KMS-11 (cell line): ENCODE measurements at regions not wholly inside any gene's neighbourhood (a gene's known extent, or its start where the extent isn't known, plus 50 kb on each side); places are given as distances from the start of the nearest gene placed in this dataset.

Experiments
- H2AFZ ChIP-seq: fragments of 200-600 bp; sonication (generic); 2 replicates; pipeline ENCODE4 v1.6.1; 2016; ENCODE audit warnings: antibody characterized with exemption, mixed run types, low read depth
- H3K27ac ChIP-seq: fragments of 200-600 bp; sonication (generic); 2 replicates; pipeline ENCODE4 v1.6.1; 2016; ENCODE audit warnings: mild to moderate bottlenecking, mixed run types
- H3K27me3 ChIP-seq: fragments of 200-600 bp; sonication (generic); 2 replicates; pipeline ENCODE4 v1.6.1; 2017; ENCODE audit warnings: mild to moderate bottlenecking, low read depth, mixed run types, moderate library complexity; ENCODE audit not compliant: insufficient read depth
- H3K36me3 ChIP-seq: fragments of 200-600 bp; sonication (generic); 2 replicates; pipeline ENCODE4 v1.6.1; 2017; ENCODE audit warnings: mild to moderate bottlenecking, mixed run types; ENCODE audit not compliant: insufficient read depth
- H3K4me1 ChIP-seq: fragments of 200-600 bp; sonication (generic); 2 replicates; pipeline ENCODE4 v1.6.1; 2016; ENCODE audit warnings: mild to moderate bottlenecking, low read depth, mixed run types; ENCODE audit not compliant: poor library complexity, severe bottlenecking
- H3K4me2 ChIP-seq: fragments of 200-600 bp; sonication (generic); 2 replicates; pipeline ENCODE4 v1.7.0; 2016; ENCODE audit warnings: mild to moderate bottlenecking, mixed run types
- H3K4me3 ChIP-seq: fragments of 200-600 bp; sonication (generic); IDR thresholded peaks from 2 replicates; pipeline ENCODE4 v1.6.1; 2017; ENCODE audit warnings: low read depth, low read length, mixed read lengths; ENCODE audit not compliant: insufficient read depth
- H3K79me2 ChIP-seq: fragments of 200-600 bp; sonication (generic); 2 replicates; pipeline ENCODE4 v1.6.1; 2016; ENCODE audit warnings: low read depth, mixed run types; ENCODE audit not compliant: insufficient read depth
- H3K9ac ChIP-seq: fragments of 200-600 bp; sonication (generic); 2 replicates; pipeline ENCODE4 v1.6.1; 2016; ENCODE audit warnings: mild to moderate bottlenecking, mixed run types
- H4K20me1 ChIP-seq: fragments of 200-600 bp; sonication (generic); 2 replicates; pipeline ENCODE4 v1.6.1; 2016; ENCODE audit warnings: mild to moderate bottlenecking, mixed run types; ENCODE audit not compliant: insufficient read depth
- TF ChIP-seq, protein P1 (sequence below): fragments of 200-600 bp; sonication (generic); conservative IDR thresholded peaks from 2 replicates; pipeline ENCODE4 v1.6.1; 2017; ENCODE audit warnings: low read depth, mild to moderate bottlenecking, antibody characterized with exemption, low read length, moderate library complexity, mixed read lengths

DNA sequence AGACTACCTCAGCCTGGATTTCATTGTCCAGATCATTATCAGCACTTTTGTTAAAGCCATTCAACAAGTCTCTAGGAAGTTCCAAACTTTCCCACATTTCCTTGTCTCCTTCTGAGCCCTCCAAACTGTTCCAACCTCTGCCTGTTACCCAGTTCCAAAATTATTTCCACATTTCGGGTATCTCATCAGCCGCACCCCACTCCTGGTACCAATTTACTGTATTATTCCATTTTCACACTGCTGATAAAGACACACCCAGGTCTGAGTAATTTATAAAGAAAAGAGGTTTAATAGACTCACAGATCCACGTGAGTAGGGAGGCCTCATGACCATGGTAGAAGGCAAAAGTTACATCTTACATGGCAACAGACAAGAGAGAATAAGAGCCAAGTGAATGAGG is 1198.3 kb upstream of the ALCAM start:
- TF ChIP-seq, protein P1, sequence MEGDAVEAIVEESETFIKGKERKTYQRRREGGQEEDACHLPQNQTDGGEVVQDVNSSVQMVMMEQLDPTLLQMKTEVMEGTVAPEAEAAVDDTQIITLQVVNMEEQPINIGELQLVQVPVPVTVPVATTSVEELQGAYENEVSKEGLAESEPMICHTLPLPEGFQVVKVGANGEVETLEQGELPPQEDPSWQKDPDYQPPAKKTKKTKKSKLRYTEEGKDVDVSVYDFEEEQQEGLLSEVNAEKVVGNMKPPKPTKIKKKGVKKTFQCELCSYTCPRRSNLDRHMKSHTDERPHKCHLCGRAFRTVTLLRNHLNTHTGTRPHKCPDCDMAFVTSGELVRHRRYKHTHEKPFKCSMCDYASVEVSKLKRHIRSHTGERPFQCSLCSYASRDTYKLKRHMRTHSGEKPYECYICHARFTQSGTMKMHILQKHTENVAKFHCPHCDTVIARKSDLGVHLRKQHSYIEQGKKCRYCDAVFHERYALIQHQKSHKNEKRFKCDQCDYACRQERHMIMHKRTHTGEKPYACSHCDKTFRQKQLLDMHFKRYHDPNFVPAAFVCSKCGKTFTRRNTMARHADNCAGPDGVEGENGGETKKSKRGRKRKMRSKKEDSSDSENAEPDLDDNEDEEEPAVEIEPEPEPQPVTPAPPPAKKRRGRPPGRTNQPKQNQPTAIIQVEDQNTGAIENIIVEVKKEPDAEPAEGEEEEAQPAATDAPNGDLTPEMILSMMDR: no peak

DNA sequence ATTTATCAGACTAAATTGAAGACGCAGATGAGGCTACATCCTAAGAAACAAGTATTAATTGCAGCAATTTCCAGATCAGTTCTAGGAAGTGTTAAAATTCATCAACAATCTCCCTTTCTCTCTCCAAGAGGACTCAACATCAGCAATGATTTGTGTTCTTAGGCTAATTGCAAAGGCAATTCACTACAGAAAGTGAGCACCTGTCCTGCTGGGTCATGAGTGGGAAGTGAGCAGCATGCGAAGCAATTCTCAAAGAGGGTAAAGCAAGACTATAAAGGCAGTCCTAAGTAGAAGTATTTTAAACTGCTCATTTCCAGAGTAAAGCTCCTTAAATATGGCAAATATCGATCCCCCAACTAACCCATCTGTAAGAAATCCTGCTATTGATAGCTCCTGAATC is 1191.0 kb upstream of the ALCAM start:
- no peak overlapping the region for H3K27ac ChIP-seq
- no peaks in the 10 kb centered on the region for H3K79me2 ChIP-seq
- H3K4me2 ChIP-seq: no peak overlapping the region
- H2AFZ ChIP-seq: no peak overlapping the region
- no peaks in the 10 kb centered on the region for H4K20me1 ChIP-seq
- H3K36me3 ChIP-seq: no peaks in the 10 kb centered on the region
- H3K9ac ChIP-seq: no peak overlapping the region
- no peaks in the 10 kb centered on the region for H3K27me3 ChIP-seq
- TF ChIP-seq, protein P1: no peak
- no peaks in the 10 kb centered on the region for H3K4me1 ChIP-seq
- no peak overlapping the region for H3K4me3 ChIP-seq

More for the DNA sequence above, 1198.3 kb upstream of the ALCAM start:
- Histone ChIP-seq H3K27me3 (no peaks in the 10 kb centered on the region), H3K79me2 (no peaks in the 10 kb centered on the region), H3K4me3 (no peak overlapping the region), H3K9ac (no peak overlapping the region), H3K4me2 (no peak overlapping the region), H2AFZ (no peak overlapping the region), H3K4me1 (no peaks in the 10 kb centered on the region), H3K36me3 (no peaks in the 10 kb centered on the region), H4K20me1 (no peaks in the 10 kb centered on the region), H3K27ac (no peak overlapping the region)

DNA sequence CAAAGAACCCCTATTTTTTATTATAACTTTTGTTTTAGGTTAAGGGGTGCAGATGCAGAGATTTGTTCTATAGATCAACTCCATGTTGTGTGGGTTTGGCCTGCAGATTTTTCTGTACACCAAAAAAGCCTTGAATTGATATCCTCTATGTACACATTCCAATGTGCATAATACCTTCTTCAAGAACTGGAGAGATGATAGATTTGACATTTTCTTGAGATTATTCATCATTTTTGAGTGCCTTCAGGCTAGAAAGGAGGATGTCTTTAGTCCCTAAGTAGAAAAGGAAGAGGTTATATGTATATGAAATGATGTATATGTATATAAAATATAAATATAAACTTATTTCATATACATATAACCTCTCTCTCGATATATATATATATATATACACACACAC is 1190.0 kb upstream of the ALCAM start:
- no peak overlapping the region for H3K4me3 ChIP-seq

DNA sequence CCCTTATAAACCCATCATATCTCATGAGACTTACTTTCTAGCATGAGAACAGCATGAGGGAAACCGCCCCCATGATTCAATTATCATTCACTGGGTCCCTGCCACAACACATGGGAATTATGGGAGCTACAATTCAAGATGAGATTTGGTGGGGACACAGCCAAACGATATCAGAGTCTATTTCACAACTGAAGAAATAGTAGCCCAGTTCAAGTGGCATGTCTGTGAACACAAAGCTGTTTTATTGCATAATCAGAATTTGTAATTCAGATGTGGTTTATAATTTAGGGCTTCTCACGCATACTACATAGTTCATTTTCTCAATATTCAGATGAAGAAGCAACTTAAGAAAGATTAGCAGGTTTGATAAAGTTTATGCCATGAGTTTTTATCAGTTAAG is 1188.0 kb upstream of the ALCAM start:
- Histone ChIP-seq H3K27me3 (no peaks in the 10 kb centered on the region), H3K79me2 (no peaks in the 10 kb centered on the region), H4K20me1 (no peaks in the 10 kb centered on the region), H3K4me1 (no peaks in the 10 kb centered on the region), H3K27ac (no peak overlapping the region), H3K4me2 (no peak overlapping the region), H3K36me3 (no peaks in the 10 kb centered on the region), H3K4me3 (no peak overlapping the region), H2AFZ (no peak overlapping the region), H3K9ac (no peak overlapping the region)
- TF ChIP-seq, protein P1: no peak

More for the DNA sequence above, 1190.0 kb upstream of the ALCAM start:
- H3K4me2 ChIP-seq: no peak overlapping the region
- H4K20me1 ChIP-seq: no peaks in the 10 kb centered on the region
- H3K36me3 ChIP-seq: no peaks in the 10 kb centered on the region
- no peaks in the 10 kb centered on the region for H3K4me1 ChIP-seq
- no peak overlapping the region for H3K9ac ChIP-seq
- no peak overlapping the region for H2AFZ ChIP-seq
- no peaks in the 10 kb centered on the region for H3K27me3 ChIP-seq
- H3K79me2 ChIP-seq: no peaks in the 10 kb centered on the region
- TF ChIP-seq, protein P1: no peak
- no peak overlapping the region for H3K27ac ChIP-seq
